GM19395 (cell line): ENCODE measurements at regions not wholly inside any gene's neighbourhood (a gene's known extent, or its start where the extent isn't known, plus 50 kb on each side); places are given as distances from the start of the nearest gene placed in this dataset.
"Not testable (repeated sequence)": the region's sequence is repeated elsewhere in the genome, so short reads cannot be mapped to it uniquely, and the experiment has no call there.

ENCODE experiments used
- ATAC-seq: cut with Tn5 transposase; IDR thresholded peaks from one replicate; pipeline ENCODE4 v1.9.1; 2021; ENCODE audit warnings: mild to moderate bottlenecking, moderate library complexity; ENCODE audit not compliant: unreplicated experiment

- ATAC-seq: no peak
Observed at GRCh38 chr4:127523369-127523768, 109.4 kb upstream of the INTU start.

GRCh38 chr4:127525608-127526007 lies 107.1 kb upstream of the INTU start:
- no peak for ATAC-seq

- no peak for ATAC-seq
Observed at GRCh38 chr4:127528302-127528701, 104.5 kb upstream of the INTU start.

- ATAC-seq: not testable (repeated sequence)
Observed at GRCh38 chr4:127529879-127530278, 102.9 kb upstream of the INTU start.

GRCh38 chr4:127533028-127533700 lies 99.6 kb upstream of the INTU start:
- no peak for ATAC-seq

GRCh38 chr4:127534041-127534825 lies 98.5 kb upstream of the INTU start:
- ATAC-seq: no peak

GRCh38 chr4:127538016-127538415 lies 94.7 kb upstream of the INTU start:
- no peak for ATAC-seq

- no peak for ATAC-seq
Observed at GRCh38 chr4:127540497-127541025, 92.2 kb upstream of the INTU start.

GRCh38 chr4:127545271-127545670 lies 87.5 kb upstream of the INTU start:
- ATAC-seq: no peak

- no peak for ATAC-seq
Observed at GRCh38 chr4:127548990-127549925, 83.5 kb upstream of the INTU start.

- no peak for ATAC-seq
Observed at GRCh38 chr4:127555106-127555505, 77.7 kb upstream of the INTU start.

- no peak for ATAC-seq
Observed at GRCh38 chr4:127558088-127558487, 74.7 kb upstream of the INTU start.

GRCh38 chr4:127558489-127559407 lies 74.0 kb upstream of the INTU start:
- no peak for ATAC-seq

- ATAC-seq: no peak
Observed at GRCh38 chr4:127559981-127560380, 72.8 kb upstream of the INTU start.

GRCh38 chr4:127560755-127561154 lies 72.0 kb upstream of the INTU start:
- no peak for ATAC-seq

- no peak for ATAC-seq
Observed at GRCh38 chr4:127574643-127575042, 58.1 kb upstream of the INTU start.

- no peak for ATAC-seq
Observed at GRCh38 chr4:127575888-127576287, 56.9 kb upstream of the INTU start.

GRCh38 chr4:127578491-127578890 lies 54.3 kb upstream of the INTU start:
- ATAC-seq: no peak

- no peak for ATAC-seq
Observed at GRCh38 chr4:127578967-127579366, 53.8 kb upstream of the INTU start.

- ATAC-seq: no peak
Observed at GRCh38 chr4:127579821-127580220, 52.9 kb upstream of the INTU start.
